Activated CD4-positive, alpha-beta memory T cell treated with anti-CD3 and anti-CD28 coated beads, Interleukin-2, amount 10 ng/mL, durations not matched to agents 7 days and 5 days (primary cell): ENCODE measurements at regions not wholly inside any gene's neighbourhood (a gene's known extent, or its start where the extent isn't known, plus 50 kb on each side); places are given as distances from the start of the nearest gene placed in this dataset.
"Not testable (repeated sequence)": the region's sequence is repeated elsewhere in the genome, so short reads cannot be mapped to it uniquely, and the experiment has no call there.

ENCODE experiments used
- CTCF ChIA-PET: fragments of 350-600 bp; sonication (Branson Sonifier 250); formaldehyde crosslinking; loops from one replicate; lab custom pipeline; 2021; ENCODE audit warnings: antibody characterized with exemption, inconsistent platforms; lab: Charles Lee
- POLR2A ChIA-PET: fragments of 350-600 bp; sonication (Branson Sonifier 250); formaldehyde crosslinking; loops from one replicate; lab custom pipeline; 2021; ENCODE audit warnings: antibody characterized with exemption; lab: Charles Lee
- DNase-seq: peaks from one replicate; pipeline ENCODE4 v3.0.0-alpha.2; 2020
- H3K27ac Mint-ChIP-seq: one replicate; pipeline ENCODE4 v1.8.0; 2021; ENCODE audit warnings: mild to moderate bottlenecking, mixed read lengths
- H3K27me3 Mint-ChIP-seq: one replicate; pipeline ENCODE4 v1.8.0; 2021; ENCODE audit warnings: mixed read lengths
- H3K36me3 Mint-ChIP-seq: one replicate; pipeline ENCODE4 v1.8.0; 2021; ENCODE audit warnings: low read depth, mixed read lengths
- H3K4me1 Mint-ChIP-seq: one replicate; pipeline ENCODE4 v1.8.0; 2021; ENCODE audit warnings: mixed read lengths
- H3K4me3 Mint-ChIP-seq: one replicate; pipeline ENCODE4 v1.8.0; 2021; ENCODE audit warnings: mild to moderate bottlenecking, mixed read lengths
- H3K9me3 Mint-ChIP-seq: one replicate; pipeline ENCODE4 v1.8.0; 2021; ENCODE audit warnings: mixed read lengths

GRCh38 chr13:111590796-111591195, 270.4 kb downstream of the TEX29 start:
- Mint-ChIP-seq H3K4me3 (no peak overlapping the region), H3K4me1 (no peaks in the 10 kb centered on the region)

GRCh38 chr13:111593490-111593889, 273.0 kb downstream of the TEX29 start:
- H3K36me3 Mint-ChIP-seq, H3K27me3 Mint-ChIP-seq, DNase-seq, H3K9me3 Mint-ChIP-seq, POLR2A ChIA-PET, H3K4me1 Mint-ChIP-seq, H3K27ac Mint-ChIP-seq, CTCF ChIA-PET, H3K4me3 Mint-ChIP-seq: not testable (repeated sequence)

More at GRCh38 chr13:111590796-111591195, 270.4 kb downstream of the TEX29 start:
- POLR2A ChIA-PET: no interaction called here
- Mint-ChIP-seq H3K36me3 (no peaks in the 10 kb centered on the region), H3K27me3 (no peaks in the 10 kb centered on the region), H3K9me3 (peaks cover 4% of the 10 kb centered on the region), H3K27ac (no peak overlapping the region)
- no peak for DNase-seq
- CTCF ChIA-PET: no interaction called here

GRCh38 chr13:111594606-111595005, 274.2 kb downstream of the TEX29 start:
- Mint-ChIP-seq H3K9me3 (peaks cover 4% of the 10 kb centered on the region), H3K4me1 (no peaks in the 10 kb centered on the region), H3K36me3 (no peaks in the 10 kb centered on the region), H3K4me3 (no peak overlapping the region), H3K27me3 (no peaks in the 10 kb centered on the region), H3K27ac (no peak overlapping the region)
- ChIA-PET CTCF (no interaction called here), POLR2A (no interaction called here)
- DNase-seq: no peak

- H3K27ac Mint-ChIP-seq: no peak overlapping the region
- POLR2A ChIA-PET: no interaction called here
- no peaks in the 10 kb centered on the region for H3K4me1 Mint-ChIP-seq
- H3K27me3 Mint-ChIP-seq: no peaks in the 10 kb centered on the region
- no peak for DNase-seq
- CTCF ChIA-PET: no interaction called here
- no peaks in the 10 kb centered on the region for H3K36me3 Mint-ChIP-seq
- H3K9me3 Mint-ChIP-seq: peaks cover 2% of the 10 kb centered on the region
- no peak overlapping the region for H3K4me3 Mint-ChIP-seq
These were observed 274.8 kb downstream of the TEX29 start for GRCh38 chr13:111595276-111595675.

- CTCF ChIA-PET: no interaction called here
- Mint-ChIP-seq H3K4me1 (no peaks in the 10 kb centered on the region), H3K4me3 (no peak overlapping the region)
These were observed 275.3 kb downstream of the TEX29 start for GRCh38 chr13:111595791-111596190.

GRCh38 chr13:111597191-111597611, 276.8 kb downstream of the TEX29 start:
- POLR2A ChIA-PET: no interaction called here
- Mint-ChIP-seq H3K27ac (no peak overlapping the region), H3K4me1 (no peaks in the 10 kb centered on the region), H3K36me3 (no peaks in the 10 kb centered on the region), H3K27me3 (no peaks in the 10 kb centered on the region), H3K4me3 (no peak overlapping the region), H3K9me3 (no peaks in the 10 kb centered on the region)
- CTCF ChIA-PET: no interaction called here
- no peak for DNase-seq

More at GRCh38 chr13:111595791-111596190, 275.3 kb downstream of the TEX29 start:
- DNase-seq: no peak
- H3K27ac Mint-ChIP-seq: no peak overlapping the region
- POLR2A ChIA-PET: no interaction called here
- no peaks in the 10 kb centered on the region for H3K27me3 Mint-ChIP-seq
- H3K36me3 Mint-ChIP-seq: no peaks in the 10 kb centered on the region
- peaks cover 2% of the 10 kb centered on the region for H3K9me3 Mint-ChIP-seq

- H3K36me3 Mint-ChIP-seq: no peaks in the 10 kb centered on the region
- CTCF ChIA-PET: no interaction called here
- H3K27me3 Mint-ChIP-seq: no peaks in the 10 kb centered on the region
- H3K4me3 Mint-ChIP-seq: no peak overlapping the region
- no peaks in the 10 kb centered on the region for H3K4me1 Mint-ChIP-seq
- POLR2A ChIA-PET: no interaction called here
- no peaks in the 10 kb centered on the region for H3K9me3 Mint-ChIP-seq
- no peak for DNase-seq
- H3K27ac Mint-ChIP-seq: no peak overlapping the region
These were observed 277.2 kb downstream of the TEX29 start for GRCh38 chr13:111597618-111598017.

- Mint-ChIP-seq H3K36me3 (no peaks in the 10 kb centered on the region), H3K27me3 (no peaks in the 10 kb centered on the region), H3K4me1 (no peaks in the 10 kb centered on the region), H3K9me3 (no peaks in the 10 kb centered on the region), H3K4me3 (no peak overlapping the region), H3K27ac (no peak overlapping the region)
- CTCF ChIA-PET: no interaction called here
- POLR2A ChIA-PET: no interaction called here
- no peak for DNase-seq
These were observed 278.3 kb downstream of the TEX29 start for GRCh38 chr13:111598747-111599146.

GRCh38 chr13:111599791-111600190, 279.3 kb downstream of the TEX29 start:
- Mint-ChIP-seq H3K4me3 (no peak overlapping the region), H3K4me1 (no peaks in the 10 kb centered on the region), H3K36me3 (no peaks in the 10 kb centered on the region), H3K27me3 (no peaks in the 10 kb centered on the region), H3K9me3 (no peaks in the 10 kb centered on the region), H3K27ac (no peak overlapping the region)
- POLR2A ChIA-PET: no interaction called here
- DNase-seq: no peak
- CTCF ChIA-PET: no interaction called here

- no peak for DNase-seq
- Mint-ChIP-seq H3K4me1 (no peaks in the 10 kb centered on the region), H3K36me3 (no peaks in the 10 kb centered on the region), H3K27me3 (no peaks in the 10 kb centered on the region), H3K9me3 (no peaks in the 10 kb centered on the region), H3K4me3 (no peak overlapping the region), H3K27ac (no peak overlapping the region)
- POLR2A ChIA-PET: no interaction called here
- CTCF ChIA-PET: no interaction called here
These were observed 282.4 kb downstream of the TEX29 start for GRCh38 chr13:111602874-111603273.

GRCh38 chr13:111604097-111604496, 283.7 kb downstream of the TEX29 start:
- no peaks in the 10 kb centered on the region for H3K27me3 Mint-ChIP-seq
- no peaks in the 10 kb centered on the region for H3K36me3 Mint-ChIP-seq
- H3K4me1 Mint-ChIP-seq: no peaks in the 10 kb centered on the region
- CTCF ChIA-PET: no interaction called here
- no peak overlapping the region for H3K4me3 Mint-ChIP-seq
- POLR2A ChIA-PET: no interaction called here
- no peak overlapping the region for H3K27ac Mint-ChIP-seq
- DNase-seq: no peak
- H3K9me3 Mint-ChIP-seq: no peaks in the 10 kb centered on the region

- ChIA-PET POLR2A (no interaction called here), CTCF (no interaction called here)
- no peak for DNase-seq
- Mint-ChIP-seq H3K27me3 (no peaks in the 10 kb centered on the region), H3K4me3 (no peak overlapping the region), H3K4me1 (no peaks in the 10 kb centered on the region), H3K9me3 (no peaks in the 10 kb centered on the region), H3K36me3 (no peaks in the 10 kb centered on the region), H3K27ac (no peak overlapping the region)
These were observed 288.1 kb downstream of the TEX29 start for GRCh38 chr13:111608556-111608955.

- no peaks in the 10 kb centered on the region for H3K27me3 Mint-ChIP-seq
- no peak for DNase-seq
- H3K4me3 Mint-ChIP-seq: no peak overlapping the region
- H3K9me3 Mint-ChIP-seq: no peaks in the 10 kb centered on the region
- H3K4me1 Mint-ChIP-seq: no peaks in the 10 kb centered on the region
- H3K36me3 Mint-ChIP-seq: no peaks in the 10 kb centered on the region
- POLR2A ChIA-PET: no interaction called here
- no peak overlapping the region for H3K27ac Mint-ChIP-seq
- CTCF ChIA-PET: no interaction called here
These were observed 289.2 kb downstream of the TEX29 start for GRCh38 chr13:111609631-111610030.

- ChIA-PET POLR2A (no interaction called here), CTCF (no interaction called here)
- Mint-ChIP-seq H3K4me3 (no peak overlapping the region), H3K27me3 (no peaks in the 10 kb centered on the region), H3K9me3 (no peaks in the 10 kb centered on the region), H3K36me3 (no peaks in the 10 kb centered on the region), H3K27ac (no peak overlapping the region), H3K4me1 (no peaks in the 10 kb centered on the region)
- DNase-seq: no peak
These were observed 289.6 kb downstream of the TEX29 start for GRCh38 chr13:111610081-111610480.

GRCh38 chr13:111610879-111611278, 290.4 kb downstream of the TEX29 start:
- Mint-ChIP-seq H3K4me1 (no peaks in the 10 kb centered on the region), H3K9me3 (no peaks in the 10 kb centered on the region), H3K27me3 (no peaks in the 10 kb centered on the region), H3K27ac (no peak overlapping the region), H3K36me3 (no peaks in the 10 kb centered on the region), H3K4me3 (no peak overlapping the region)
- POLR2A ChIA-PET: no interaction called here
- CTCF ChIA-PET: no interaction called here
- DNase-seq: no peak
